WTC11 (cell line): ENCODE measurements at regions not wholly inside any gene's neighbourhood (a gene's known extent, or its start where the extent isn't known, plus 50 kb on each side); places are given as distances from the start of the nearest gene placed in this dataset.

Experiments used
- ATAC-seq: fragments of 200-7000 bp; cut with Tn5 transposase; 2 replicates; pipeline ENCODE4 v1.10.0; 2021; ENCODE audit warnings: mild to moderate bottlenecking, moderate library complexity
- CTCF ChIA-PET: fragments of 300-600 bp; sonication (Branson Sonifier 250); formaldehyde crosslinking; loops from one replicate; lab custom pipeline; 2021; ENCODE audit warnings: antibody characterized with exemption; lab: Charles Lee
- POLR2A ChIA-PET: fragments of 350-600 bp; sonication (Branson Sonifier 250); formaldehyde crosslinking; loops from one replicate; lab custom pipeline; 2021; ENCODE audit warnings: antibody characterized with exemption; lab: Charles Lee
- DNase-seq: peaks from one replicate; pipeline ENCODE4 v3.0.0; 2021; ENCODE audit warnings: low spot score
- H3K27ac Mint-ChIP-seq: 2 replicates; pipeline ENCODE4 v1.8.0; 2021; ENCODE audit warnings: mixed read lengths
- H3K27me3 Mint-ChIP-seq: 2 replicates; pipeline ENCODE4 v1.8.0; 2021; ENCODE audit warnings: low read depth, mild to moderate bottlenecking, moderate library complexity, mixed read lengths
- H3K36me3 Mint-ChIP-seq: 2 replicates; pipeline ENCODE4 v1.8.0; 2021; ENCODE audit warnings: mixed read lengths
- H3K4me1 Mint-ChIP-seq: 2 replicates; pipeline ENCODE4 v1.8.0; 2022; ENCODE audit warnings: mixed read lengths
- H3K4me3 Mint-ChIP-seq: 2 replicates; pipeline ENCODE4 v1.8.0; 2021; ENCODE audit warnings: mild to moderate bottlenecking, moderate library complexity, mixed read lengths
- H3K9me3 Mint-ChIP-seq: 2 replicates; pipeline ENCODE4 v1.8.0; 2021; ENCODE audit warnings: mixed read lengths
- ATF2 ChIP-seq: sonication (generic); formaldehyde crosslinking; IDR thresholded peaks from 2 replicates; pipeline ENCODE4 v1.8.1; 2022; ENCODE audit warnings: low read depth, missing genetic modification reagents, borderline replicate concordance
- CBFB ChIP-seq: sonication (generic); formaldehyde crosslinking; IDR thresholded peaks from 2 replicates; pipeline ENCODE4 v1.8.1; 2022; ENCODE audit warnings: mild to moderate bottlenecking, low read depth, missing genetic modification reagents
- EMX1 ChIP-seq: fragments of 250-450 bp; sonication (Bioruptor Pico); IDR thresholded peaks from 2 replicates; pipeline ENCODE4 v1.8.0; 2021; ENCODE audit warnings: mild to moderate bottlenecking
- FOXP1 ChIP-seq: sonication (generic); formaldehyde crosslinking; IDR thresholded peaks from 2 replicates; pipeline ENCODE4 v1.8.0; 2022; ENCODE audit warnings: missing genetic modification reagents, mild to moderate bottlenecking, moderate library complexity, borderline replicate concordance
- HMGA2 ChIP-seq: fragments of 250-450 bp; sonication (Bioruptor Pico); IDR thresholded peaks from 2 replicates; pipeline ENCODE4 v1.4.0; 2021; ENCODE audit warnings: mild to moderate bottlenecking, moderate library complexity
- HMGXB4 ChIP-seq: sonication (generic); formaldehyde crosslinking; IDR thresholded peaks from 2 replicates; pipeline ENCODE4 v1.8.1; 2023; ENCODE audit warnings: mild to moderate bottlenecking, moderate library complexity, missing genetic modification reagents
- MXD4 ChIP-seq: fragments of 250-450 bp; sonication (Bioruptor Pico); IDR thresholded peaks from 2 replicates; pipeline ENCODE4 v1.8.0; 2021; ENCODE audit warnings: mild to moderate bottlenecking, moderate library complexity, borderline replicate concordance
- NFYB ChIP-seq: sonication (generic); formaldehyde crosslinking; conservative IDR thresholded peaks from 2 replicates; pipeline ENCODE4 v1.8.0; 2022; ENCODE audit warnings: low read depth, missing genetic modification reagents
- SMAD4 ChIP-seq: sonication (generic); formaldehyde crosslinking; IDR thresholded peaks from 2 replicates; pipeline ENCODE4 v1.8.0; 2022; ENCODE audit warnings: mild to moderate bottlenecking, missing genetic modification reagents
- SP1 ChIP-seq: sonication (generic); formaldehyde crosslinking; conservative IDR thresholded peaks from 2 replicates; pipeline ENCODE4 v1.8.1; 2022; ENCODE audit warnings: missing genetic modification reagents
- TEAD4 ChIP-seq: sonication (generic); formaldehyde crosslinking; IDR thresholded peaks from 2 replicates; pipeline ENCODE4 v1.8.0; 2022; ENCODE audit warnings: mild to moderate bottlenecking, missing genetic modification reagents
- TP53 ChIP-seq: sonication (generic); formaldehyde crosslinking; IDR thresholded peaks from 2 replicates; pipeline ENCODE4 v1.8.1; 2023; ENCODE audit warnings: mild to moderate bottlenecking, missing genetic modification reagents
- USF1 ChIP-seq: sonication (generic); formaldehyde crosslinking; IDR thresholded peaks from 2 replicates; pipeline ENCODE4 v1.8.0; 2022; ENCODE audit warnings: mild to moderate bottlenecking, missing genetic modification reagents
- USF2 ChIP-seq: sonication (generic); formaldehyde crosslinking; IDR thresholded peaks from 2 replicates; pipeline ENCODE4 v1.8.1; 2023; ENCODE audit warnings: mild to moderate bottlenecking, missing genetic modification reagents, moderate library complexity
- ZBTB21 ChIP-seq: sonication (generic); formaldehyde crosslinking; IDR thresholded peaks from 2 replicates; pipeline ENCODE4 v1.8.1; 2023; ENCODE audit warnings: mild to moderate bottlenecking, missing genetic modification reagents, borderline replicate concordance
- ZNF121 ChIP-seq: sonication (generic); formaldehyde crosslinking; IDR thresholded peaks from 2 replicates; pipeline ENCODE4 v1.8.0; 2023; ENCODE audit warnings: missing genetic modification reagents
- ZNF138 ChIP-seq: sonication (generic); formaldehyde crosslinking; conservative IDR thresholded peaks from 2 replicates; pipeline ENCODE4 v1.8.1; 2022; ENCODE audit warnings: mild to moderate bottlenecking, moderate library complexity, missing genetic modification reagents
- ZNF416 ChIP-seq: fragments of 250-450 bp; sonication (Bioruptor Pico); IDR thresholded peaks from 2 replicates; pipeline ENCODE4 v1.9.0; 2021; ENCODE audit warnings: mild to moderate bottlenecking, inconsistent platforms
- TF ChIP-seq, protein P1 (sequence below): fragments of 200-600 bp; IDR thresholded peaks from 2 replicates; pipeline ENCODE4 v1.8.0; 2022; ENCODE audit warnings: antibody characterized with exemption
- TF ChIP-seq, protein P2 (sequence below): sonication (generic); formaldehyde crosslinking; IDR thresholded peaks from 2 replicates; pipeline ENCODE4 v1.8.0; 2022; ENCODE audit warnings: mild to moderate bottlenecking, missing genetic modification reagents
- TF ChIP-seq, protein P3 (sequence below): sonication (generic); formaldehyde crosslinking; IDR thresholded peaks from 2 replicates; pipeline ENCODE4 v1.8.1; 2023; ENCODE audit warnings: mild to moderate bottlenecking, missing genetic modification reagents

GRCh38 chr3:53969086-53969485 is 77.4 kb upstream of the SELENOK start:
- peaks cover 17% of the 10 kb centered on the region for H3K36me3 Mint-ChIP-seq
- peaks cover 64% of the 10 kb centered on the region for H3K9me3 Mint-ChIP-seq
- no peak for TF ChIP-seq ZNF138 (CRISPR knock-in tag)
- no peak for TF ChIP-seq FOXP1 (CRISPR knock-in tag)
- no peak for TF ChIP-seq SMAD4 (CRISPR knock-in tag)
- TF ChIP-seq, protein P1, sequence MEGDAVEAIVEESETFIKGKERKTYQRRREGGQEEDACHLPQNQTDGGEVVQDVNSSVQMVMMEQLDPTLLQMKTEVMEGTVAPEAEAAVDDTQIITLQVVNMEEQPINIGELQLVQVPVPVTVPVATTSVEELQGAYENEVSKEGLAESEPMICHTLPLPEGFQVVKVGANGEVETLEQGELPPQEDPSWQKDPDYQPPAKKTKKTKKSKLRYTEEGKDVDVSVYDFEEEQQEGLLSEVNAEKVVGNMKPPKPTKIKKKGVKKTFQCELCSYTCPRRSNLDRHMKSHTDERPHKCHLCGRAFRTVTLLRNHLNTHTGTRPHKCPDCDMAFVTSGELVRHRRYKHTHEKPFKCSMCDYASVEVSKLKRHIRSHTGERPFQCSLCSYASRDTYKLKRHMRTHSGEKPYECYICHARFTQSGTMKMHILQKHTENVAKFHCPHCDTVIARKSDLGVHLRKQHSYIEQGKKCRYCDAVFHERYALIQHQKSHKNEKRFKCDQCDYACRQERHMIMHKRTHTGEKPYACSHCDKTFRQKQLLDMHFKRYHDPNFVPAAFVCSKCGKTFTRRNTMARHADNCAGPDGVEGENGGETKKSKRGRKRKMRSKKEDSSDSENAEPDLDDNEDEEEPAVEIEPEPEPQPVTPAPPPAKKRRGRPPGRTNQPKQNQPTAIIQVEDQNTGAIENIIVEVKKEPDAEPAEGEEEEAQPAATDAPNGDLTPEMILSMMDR, result no peak
- no peak for TF ChIP-seq ATF2
- CTCF ChIA-PET, result no interaction called here
- POLR2A ChIA-PET, result no interaction called here
- ATAC-seq (no peak), DNase-seq (no peak)
- H3K27ac Mint-ChIP-seq, result no peak overlapping the region
- H3K4me1 Mint-ChIP-seq, result no peaks in the 10 kb centered on the region
- no peak overlapping the region for H3K4me3 Mint-ChIP-seq
- H3K27me3 Mint-ChIP-seq, result no peaks in the 10 kb centered on the region

DNA sequence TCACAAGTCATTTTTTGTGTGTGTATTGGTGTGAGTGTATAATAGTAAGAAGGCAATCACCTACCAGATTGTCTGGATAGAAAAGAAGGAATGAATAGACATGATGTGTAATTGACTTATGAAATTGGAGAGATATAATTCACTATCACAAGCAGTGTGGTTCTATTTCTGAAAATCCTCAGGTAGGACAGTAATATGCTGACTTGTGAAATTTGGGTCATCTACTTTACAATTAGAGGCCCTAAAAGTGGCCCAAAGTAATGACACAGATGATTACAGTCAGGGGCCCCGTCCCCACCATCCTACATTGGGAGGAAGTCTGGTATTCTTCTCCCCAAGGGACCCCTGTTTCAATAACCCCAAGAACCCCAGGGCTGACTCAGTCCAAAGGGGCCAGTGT is 73.6 kb upstream of the SELENOK start:
- Mint-ChIP-seq H3K36me3 (peaks cover 22% of the 10 kb centered on the region), H3K4me1 (no peaks in the 10 kb centered on the region), H3K27me3 (no peaks in the 10 kb centered on the region; the same call in 1 of the 2 replicates), H3K9me3 (peaks cover 45% of the 10 kb centered on the region), H3K27ac (no peak overlapping the region), H3K4me3 (no peak overlapping the region)
- DNase-seq, result no peak
- ChIA-PET POLR2A (no interaction called here), CTCF (no interaction called here)
- TF ChIP-seq ZNF121, result no peak
- TF ChIP-seq USF1 (CRISPR knock-in tag), result no peak
- no peak for TF ChIP-seq HMGA2 (CRISPR knock-in tag)
- TF ChIP-seq, protein P2, sequence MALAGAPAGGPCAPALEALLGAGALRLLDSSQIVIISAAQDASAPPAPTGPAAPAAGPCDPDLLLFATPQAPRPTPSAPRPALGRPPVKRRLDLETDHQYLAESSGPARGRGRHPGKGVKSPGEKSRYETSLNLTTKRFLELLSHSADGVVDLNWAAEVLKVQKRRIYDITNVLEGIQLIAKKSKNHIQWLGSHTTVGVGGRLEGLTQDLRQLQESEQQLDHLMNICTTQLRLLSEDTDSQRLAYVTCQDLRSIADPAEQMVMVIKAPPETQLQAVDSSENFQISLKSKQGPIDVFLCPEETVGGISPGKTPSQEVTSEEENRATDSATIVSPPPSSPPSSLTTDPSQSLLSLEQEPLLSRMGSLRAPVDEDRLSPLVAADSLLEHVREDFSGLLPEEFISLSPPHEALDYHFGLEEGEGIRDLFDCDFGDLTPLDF (CRISPR knock-in tag), result no peak
- ATAC-seq, result no peak

DNA sequence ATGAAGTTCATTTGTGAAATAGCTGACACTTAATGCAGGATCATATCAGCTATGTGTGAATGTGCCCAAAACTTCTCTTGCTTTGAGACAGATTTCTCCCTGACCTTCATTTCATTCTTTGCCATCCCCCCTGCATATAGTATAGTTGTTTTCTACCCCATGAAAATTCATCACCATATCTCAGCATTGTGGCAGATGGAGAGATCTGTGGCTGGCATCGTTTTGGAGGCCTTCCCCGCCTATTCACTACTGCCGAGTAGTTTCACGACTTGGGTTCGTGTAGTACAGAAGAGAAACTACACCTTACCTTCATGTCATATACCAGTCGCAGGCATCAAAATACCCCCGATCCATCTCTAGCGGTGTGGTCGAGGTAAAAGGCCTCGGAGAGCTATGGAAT is 66.2 kb upstream of the SELENOK start:
- H3K4me1 Mint-ChIP-seq, result no peaks in the 10 kb centered on the region
- peaks cover 19% of the 10 kb centered on the region for H3K9me3 Mint-ChIP-seq
- ATAC-seq (no peak), DNase-seq (no peak)
- ChIA-PET CTCF (no interaction called here), POLR2A (no interaction called here)
- no peaks in the 10 kb centered on the region; the same call in 1 of the 2 replicates for H3K27me3 Mint-ChIP-seq
- H3K36me3 Mint-ChIP-seq, result peaks cover 12% of the 10 kb centered on the region
- no peak overlapping the region for H3K27ac Mint-ChIP-seq
- TF ChIP-seq SMAD4 (CRISPR knock-in tag) (no peak), ZNF416 (no peak), HMGXB4 (no peak), NFYB (CRISPR knock-in tag) (no peak), CBFB (CRISPR knock-in tag) (no peak), EMX1 (no peak), SP1 (CRISPR knock-in tag) (no peak), USF2 (no peak), MXD4 (no peak), ZBTB21 (CRISPR knock-in tag) (no peak), TP53 (CRISPR knock-in tag) (no peak), HMGA2 (CRISPR knock-in tag) (no peak), TEAD4 (CRISPR knock-in tag) (no peak)
- TF ChIP-seq, protein P3, sequence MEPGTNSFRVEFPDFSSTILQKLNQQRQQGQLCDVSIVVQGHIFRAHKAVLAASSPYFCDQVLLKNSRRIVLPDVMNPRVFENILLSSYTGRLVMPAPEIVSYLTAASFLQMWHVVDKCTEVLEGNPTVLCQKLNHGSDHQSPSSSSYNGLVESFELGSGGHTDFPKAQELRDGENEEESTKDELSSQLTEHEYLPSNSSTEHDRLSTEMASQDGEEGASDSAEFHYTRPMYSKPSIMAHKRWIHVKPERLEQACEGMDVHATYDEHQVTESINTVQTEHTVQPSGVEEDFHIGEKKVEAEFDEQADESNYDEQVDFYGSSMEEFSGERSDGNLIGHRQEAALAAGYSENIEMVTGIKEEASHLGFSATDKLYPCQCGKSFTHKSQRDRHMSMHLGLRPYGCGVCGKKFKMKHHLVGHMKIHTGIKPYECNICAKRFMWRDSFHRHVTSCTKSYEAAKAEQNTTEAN, result no peak
- H3K4me3 Mint-ChIP-seq, result no peak overlapping the region
